Naive thymus-derived CD4-positive, alpha-beta T cell (primary cell): ENCODE measurements at regions not wholly inside any gene's neighbourhood (a gene's known extent, or its start where the extent isn't known, plus 50 kb on each side); places are given as distances from the start of the nearest gene placed in this dataset.
"Not testable (repeated sequence)": the region's sequence is repeated elsewhere in the genome, so short reads cannot be mapped to it uniquely, and the experiment has no call there.

Experiments
- ATAC-seq: fragments of 150-1000 bp; cut with Tn5 transposase; 2 replicates; pipeline ENCODE4 v1.10.0; 2021; ENCODE audit warnings: mild to moderate bottlenecking, moderate library complexity
- CTCF ChIA-PET: fragments of 350-600 bp; sonication (Branson Sonifier 250); formaldehyde crosslinking; loops from one replicate; lab custom pipeline; 2021; ENCODE audit warnings: antibody characterized with exemption; lab: Charles Lee
- POLR2A ChIA-PET: fragments of 350-600 bp; sonication (Branson Sonifier 250); formaldehyde crosslinking; loops from one replicate; lab custom pipeline; 2021; ENCODE audit warnings: antibody characterized with exemption, inconsistent platforms; lab: Charles Lee
- DNase-seq, 9 donors: peaks; one replicate each; pipeline versions ENCODE4 v3.0.0 to v3.0.0-alpha.2; 2020 to 2022; ENCODE audit warnings: mixed read lengths in 1 of 9
- H3K27ac ChIP-seq: one replicate; pipeline ENCODE4 v1.7.0; 2013; ENCODE audit warnings: mild to moderate bottlenecking, low read depth, low read length, moderate library complexity
- H3K27me3 ChIP-seq, 2 donors: one replicate each; pipeline ENCODE4 v1.7.0; 2013; ENCODE audit warnings: low read length in 2 of 2, mild to moderate bottlenecking in 2 of 2, moderate library complexity in 2 of 2; ENCODE audit not compliant: control insufficient read depth in 2 of 2, insufficient read depth in 2 of 2
- H3K36me3 ChIP-seq, 3 experiments: 1 replicate in 2 of 3; 2 replicates in 1 of 3; pipeline ENCODE4 v1.7.0; 2013; ENCODE audit warnings: low read length in 3 of 3, mild to moderate bottlenecking in 3 of 3, moderate library complexity in 1 of 3; ENCODE audit not compliant: insufficient read depth in 3 of 3, control insufficient read depth in 2 of 3
- H3K4me1 ChIP-seq, 2 donors: one replicate each; pipeline ENCODE4 v1.7.0; 2013; ENCODE audit warnings: low read length in 2 of 2, mild to moderate bottlenecking in 2 of 2, moderate library complexity in 1 of 2; ENCODE audit not compliant: control insufficient read depth in 2 of 2, insufficient read depth in 2 of 2
- H3K4me3 ChIP-seq: 2 replicates; pipeline ENCODE4 v1.7.0; 2013; ENCODE audit warnings: mild to moderate bottlenecking, low read length
- H3K9me3 ChIP-seq, 3 experiments: 1 replicate in 2 of 3; 2 replicates in 1 of 3; pipeline ENCODE4 v1.7.0; 2013; ENCODE audit warnings: low read length in 3 of 3; ENCODE audit not compliant: control insufficient read depth in 2 of 3
- H3K27ac Mint-ChIP-seq, 9 donors: one replicate each; pipeline ENCODE4 v1.8.0; 2020 to 2022; ENCODE audit warnings: mixed read lengths in 9 of 9, mild to moderate bottlenecking in 8 of 9, moderate library complexity in 5 of 9, inconsistent platforms in 2 of 9
- H3K27me3 Mint-ChIP-seq, 5 donors: one replicate each; pipeline ENCODE4 v1.8.0; 2021 to 2022; ENCODE audit warnings: mixed read lengths in 5 of 5, mild to moderate bottlenecking in 1 of 5
- H3K36me3 Mint-ChIP-seq, 5 donors: one replicate each; pipeline ENCODE4 v1.8.0; 2020 to 2022; ENCODE audit warnings: mixed read lengths in 5 of 5, mild to moderate bottlenecking in 3 of 5, inconsistent platforms in 1 of 5
- H3K4me1 Mint-ChIP-seq, 7 donors: one replicate each; pipeline ENCODE4 v1.8.0; 2020 to 2022; ENCODE audit warnings: mixed read lengths in 7 of 7, mild to moderate bottlenecking in 3 of 7, inconsistent platforms in 1 of 7
- H3K4me3 Mint-ChIP-seq, 10 donors: one replicate each; pipeline ENCODE4 v1.8.0; 2020 to 2022; ENCODE audit warnings: mild to moderate bottlenecking in 10 of 10, mixed read lengths in 10 of 10, moderate library complexity in 6 of 10, inconsistent platforms in 2 of 10
- H3K9me3 Mint-ChIP-seq, 11 donors: one replicate each; pipeline ENCODE4 v1.8.0; 2020 to 2022; ENCODE audit warnings: mixed read lengths in 11 of 11, mild to moderate bottlenecking in 4 of 11, inconsistent platforms in 1 of 11, moderate library complexity in 1 of 11
- intact Hi-C, 2 donors: fragments of 100-400 bp; cut with micrococcal nuclease; formaldehyde crosslinking; loops; one replicate each; pipeline ENCODE4 v1.15.1; 2023

DNA sequence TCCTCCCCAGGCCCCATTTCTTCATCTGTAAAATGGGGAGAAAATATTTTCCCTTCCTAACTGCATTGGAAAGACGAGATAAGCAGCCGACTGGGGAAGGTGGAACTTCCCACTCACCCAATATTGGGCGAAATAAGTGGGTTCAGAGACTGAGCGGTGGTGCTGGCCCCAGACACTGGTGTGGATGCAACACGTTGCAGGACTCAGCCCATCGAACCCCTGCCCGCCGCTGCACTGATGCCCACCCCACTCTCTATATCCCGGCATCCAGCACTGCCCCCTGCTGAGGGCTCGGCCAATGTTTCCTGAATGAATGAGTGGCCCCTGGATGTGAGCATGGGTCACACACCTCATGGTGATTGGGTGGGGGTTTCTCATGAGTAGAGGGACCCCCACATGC is 194.4 kb upstream of the ZNG1E start:
- CTCF ChIA-PET, H3K27me3 Mint-ChIP-seq, H3K9me3 ChIP-seq, H3K36me3 ChIP-seq, H3K4me3 ChIP-seq, POLR2A ChIA-PET, H3K27ac Mint-ChIP-seq, H3K4me1 Mint-ChIP-seq, H3K36me3 Mint-ChIP-seq, H3K4me1 ChIP-seq, intact Hi-C loops, H3K4me3 Mint-ChIP-seq, DNase-seq, H3K27ac ChIP-seq, ATAC-seq, H3K9me3 Mint-ChIP-seq, H3K27me3 ChIP-seq: not testable (repeated sequence)

GRCh38 chr9:65474891-65475290 is 189.9 kb upstream of the FOXD4L5 start:
- H3K4me1 ChIP-seq, CTCF ChIA-PET, H3K36me3 ChIP-seq, H3K4me1 Mint-ChIP-seq, H3K27me3 ChIP-seq, H3K4me3 ChIP-seq, H3K27ac Mint-ChIP-seq, POLR2A ChIA-PET, H3K27ac ChIP-seq, DNase-seq, H3K4me3 Mint-ChIP-seq, H3K9me3 Mint-ChIP-seq, intact Hi-C loops, ATAC-seq, H3K27me3 Mint-ChIP-seq, H3K9me3 ChIP-seq, H3K36me3 Mint-ChIP-seq: not testable (repeated sequence)

GRCh38 chr9:65473059-65473822 is 188.2 kb upstream of the FOXD4L5 start:
- H3K27me3 Mint-ChIP-seq, DNase-seq, H3K27ac ChIP-seq, intact Hi-C loops, H3K36me3 ChIP-seq, H3K4me3 ChIP-seq, H3K36me3 Mint-ChIP-seq, H3K4me1 Mint-ChIP-seq, H3K4me1 ChIP-seq, ATAC-seq, H3K9me3 ChIP-seq, CTCF ChIA-PET, H3K27ac Mint-ChIP-seq, H3K27me3 ChIP-seq, H3K4me3 Mint-ChIP-seq, POLR2A ChIA-PET: not testable (repeated sequence)
- peaks cover 0 to 14% (median 7%) of the 10 kb centered on the region in 11 donors for H3K9me3 Mint-ChIP-seq

- H3K36me3 ChIP-seq, H3K27ac ChIP-seq, H3K27me3 ChIP-seq, H3K27me3 Mint-ChIP-seq, ATAC-seq, H3K36me3 Mint-ChIP-seq, H3K4me1 Mint-ChIP-seq, CTCF ChIA-PET, H3K4me3 ChIP-seq, DNase-seq, H3K4me3 Mint-ChIP-seq, H3K4me1 ChIP-seq, intact Hi-C loops, H3K9me3 ChIP-seq, H3K27ac Mint-ChIP-seq, POLR2A ChIA-PET: not testable (repeated sequence)
- H3K9me3 Mint-ChIP-seq: peaks cover 0 to 17% (median 7%) of the 10 kb centered on the region in 11 donors
Observed at GRCh38 chr9:65471106-65471505, 186.1 kb upstream of the FOXD4L5 start.

- H3K27me3 Mint-ChIP-seq, H3K4me1 Mint-ChIP-seq, H3K4me3 Mint-ChIP-seq, H3K9me3 ChIP-seq, H3K36me3 ChIP-seq, intact Hi-C loops, POLR2A ChIA-PET, H3K27ac ChIP-seq, H3K27ac Mint-ChIP-seq, H3K4me1 ChIP-seq, CTCF ChIA-PET, ATAC-seq, DNase-seq, H3K4me3 ChIP-seq, H3K27me3 ChIP-seq: not testable (repeated sequence)
- peaks cover 0 to 10% (median 6%) of the 10 kb centered on the region in 5 donors for H3K36me3 Mint-ChIP-seq
- H3K9me3 Mint-ChIP-seq: peaks cover 15 to 47% (median 21%) of the 10 kb centered on the region in 11 donors
Observed at GRCh38 chr9:65466911-65467734, 182.1 kb upstream of the FOXD4L5 start.

- H3K27me3 Mint-ChIP-seq, H3K36me3 ChIP-seq, DNase-seq, H3K4me3 Mint-ChIP-seq, H3K27ac Mint-ChIP-seq, ATAC-seq, H3K4me1 ChIP-seq, intact Hi-C loops, POLR2A ChIA-PET, H3K27me3 ChIP-seq, H3K4me3 ChIP-seq, H3K27ac ChIP-seq, H3K9me3 ChIP-seq, CTCF ChIA-PET, H3K4me1 Mint-ChIP-seq: not testable (repeated sequence)
- H3K9me3 Mint-ChIP-seq: peaks cover 18 to 55% (median 24%) of the 10 kb centered on the region in 11 donors
- peaks cover 0 to 10% (median 6%) of the 10 kb centered on the region in 5 donors for H3K36me3 Mint-ChIP-seq
Observed at GRCh38 chr9:65465246-65465895, 180.4 kb upstream of the FOXD4L5 start.
